H1 (cell line): ENCODE measurements at regions not wholly inside any gene's neighbourhood (a gene's known extent, or its start where the extent isn't known, plus 50 kb on each side); places are given as distances from the start of the nearest gene placed in this dataset.

Experiments
- CTCF ChIA-PET: fragments of 300-600 bp; sonication (Branson Sonifier 250); formaldehyde crosslinking; loops from one replicate; lab custom pipeline; 2021; ENCODE audit not compliant: partially characterized antibody; lab: Charles Lee
- POLR2A ChIA-PET: fragments of 300-600 bp; sonication (Branson Sonifier 250); formaldehyde crosslinking; loops from one replicate; lab custom pipeline; 2021; ENCODE audit warnings: inconsistent platforms; ENCODE audit not compliant: partially characterized antibody; lab: Charles Lee
- DNase-seq, 2 experiments: peaks; one replicate each; pipeline versions ENCODE4 v3.0.0 to v3.0.0-alpha.2; 2010 to 2022; ENCODE audit warnings: low spot score in 2 of 2, low read depth in 1 of 2, mixed read lengths in 1 of 2
- FAIRE-seq: peaks from 2 replicates; lab custom pipeline; 2011; peaks lifted over from hg19 to GRCh38; lab: Jason Lieb, UNC
- H2AFZ ChIP-seq: 2 replicates; pipeline ENCODE4 v1.8.1; 2012; ENCODE audit warnings: low read length, inconsistent platforms
- H2AK5ac ChIP-seq: 2 replicates; pipeline ENCODE4 v1.6.1; 2013; ENCODE audit warnings: low read depth, low read length
- H2BK120ac ChIP-seq: replicated peaks from 2 replicates; pipeline ENCODE3; 2013; ENCODE audit warnings: low read depth, low read length, inconsistent platforms
- H2BK12ac ChIP-seq: 2 replicates; pipeline ENCODE4 v1.6.1; 2013; ENCODE audit warnings: low read depth, low read length
- H2BK15ac ChIP-seq: 2 replicates; pipeline ENCODE4 v1.6.1; 2013; ENCODE audit warnings: low read length
- H2BK20ac ChIP-seq: 2 replicates; pipeline ENCODE4 v1.6.1; 2013; ENCODE audit warnings: low read length
- H2BK5ac ChIP-seq: 2 replicates; pipeline ENCODE4 v1.6.1; 2013; ENCODE audit warnings: low read depth, low read length
- H3K14ac ChIP-seq: 2 replicates; pipeline ENCODE4 v1.6.1; 2013; ENCODE audit warnings: inconsistent platforms; ENCODE audit not compliant: insufficient read length
- H3K18ac ChIP-seq: 2 replicates; pipeline ENCODE4 v1.6.1; 2013; ENCODE audit warnings: low read length; ENCODE audit errors: extremely low read depth
- H3K23ac ChIP-seq: 2 replicates; pipeline ENCODE4 v1.6.1; 2013; ENCODE audit warnings: inconsistent platforms; ENCODE audit not compliant: insufficient read length
- H3K23me2 ChIP-seq: 2 replicates; pipeline ENCODE4 v1.6.1; 2013; ENCODE audit warnings: low read depth, low read length
- H3K27ac ChIP-seq: 2 replicates; pipeline ENCODE4 v1.6.1; 2011; ENCODE audit warnings: low read depth, low read length, inconsistent platforms
- H3K27me3 ChIP-seq, 4 experiments: replicated peaks in 1 of 4; 1 replicate in 1 of 4; 2 replicates in 3 of 4; pipeline versions ENCODE4 v1.6.1 to v1.8.1; 2011 to 2013; ENCODE audit warnings: low read length in 3 of 4, mild to moderate bottlenecking in 3 of 4, inconsistent platforms in 2 of 4, mixed read lengths in 2 of 4, moderate library complexity in 1 of 4; ENCODE audit not compliant: control insufficient read depth in 3 of 4, insufficient read depth in 3 of 4; ENCODE audit errors: extremely low read depth in 1 of 4
- H3K36me3 ChIP-seq, 4 experiments: 2 replicates each; pipeline versions ENCODE4 v1.6.1 to v1.8.1; 2011 to 2013; ENCODE audit warnings: mild to moderate bottlenecking in 4 of 4, low read length in 3 of 4, moderate library complexity in 2 of 4, control low read depth in 1 of 4, inconsistent platforms in 1 of 4; ENCODE audit not compliant: insufficient read depth in 4 of 4, control insufficient read depth in 2 of 4
- H3K4ac ChIP-seq: replicated peaks from 2 replicates; pipeline ENCODE3; 2013; ENCODE audit warnings: low read length, low read depth, mixed read lengths, inconsistent platforms; ENCODE audit not compliant: insufficient read length
- H3K4me1 ChIP-seq, 4 experiments: replicated peaks in 1 of 4; 1 replicate in 1 of 4; 2 replicates in 3 of 4; pipeline versions ENCODE4 v1.6.1 to v1.8.1; 2011 to 2013; ENCODE audit warnings: low read length in 3 of 4, inconsistent platforms in 2 of 4, mixed read lengths in 1 of 4; ENCODE audit not compliant: insufficient read depth in 4 of 4, control insufficient read depth in 3 of 4
- H3K4me2 ChIP-seq, 2 experiments: 2 replicates each; pipeline versions ENCODE4 v1.6.1 to v1.8.1; 2011 to 2013; ENCODE audit warnings: low read depth in 2 of 2, low read length in 2 of 2, control low read depth in 1 of 2, inconsistent platforms in 1 of 2, mild to moderate bottlenecking in 1 of 2; ENCODE audit not compliant: insufficient read depth in 1 of 2
- H3K4me3 ChIP-seq, 4 experiments: fragments of 200-600, 300-600 bp in 1 of 4; sonication (generic), shearing (Covaris generic), sonication (Bioruptor Twin) in 1 of 4; 2 replicates each; pipeline versions ENCODE4 v1.5.1 to v1.8.1; 2011 to 2016; ENCODE audit warnings: low read length in 4 of 4, low read depth in 3 of 4, control low read depth in 2 of 4, inconsistent platforms in 2 of 4, mild to moderate bottlenecking in 2 of 4, mixed read lengths in 1 of 4, moderate library complexity in 1 of 4; ENCODE audit not compliant: insufficient read depth in 2 of 4; ENCODE audit errors: extremely low read depth in 1 of 4
- H3K56ac ChIP-seq: replicated peaks from 2 replicates; pipeline ENCODE3; 2013; ENCODE audit warnings: low read depth, mild to moderate bottlenecking, mixed read lengths, low read length, inconsistent platforms; ENCODE audit not compliant: insufficient read length
- H3K79me1 ChIP-seq: 2 replicates; pipeline ENCODE4 v1.6.1; 2013; ENCODE audit warnings: low read depth, low read length, control low read depth
- H3K79me2 ChIP-seq, 2 experiments: 2 replicates each; pipeline versions ENCODE4 v1.6.1 to v1.8.1; 2012 to 2013; ENCODE audit warnings: low read length in 2 of 2, mild to moderate bottlenecking in 2 of 2, inconsistent platforms in 1 of 2; ENCODE audit not compliant: insufficient read depth in 2 of 2, control insufficient read depth in 1 of 2
- H3K9ac ChIP-seq, 4 experiments: replicated peaks in 1 of 4; 1 replicate in 1 of 4; 2 replicates in 3 of 4; pipeline versions ENCODE4 v1.6.1 to v1.8.1; 2011 to 2013; ENCODE audit warnings: low read depth in 3 of 4, low read length in 3 of 4, control low read depth in 2 of 4, mild to moderate bottlenecking in 2 of 4, moderate library complexity in 2 of 4, inconsistent platforms in 1 of 4; ENCODE audit errors: extremely low read depth in 1 of 4
- H3K9me3 ChIP-seq, 2 experiments: 2 replicates each; pipeline versions ENCODE4 v1.6.1 to v1.8.1; 2012 to 2013; ENCODE audit warnings: mild to moderate bottlenecking in 2 of 2, moderate library complexity in 2 of 2, control low read depth in 1 of 2, inconsistent platforms in 1 of 2, low read depth in 1 of 2, low read length in 1 of 2, mixed read lengths in 1 of 2; ENCODE audit not compliant: insufficient read depth in 2 of 2
- H4K20me1 ChIP-seq, 2 experiments: replicated peaks in 1 of 2; 2 replicates each; pipeline versions ENCODE3 to v1.8.1; 2011 to 2013; ENCODE audit warnings: inconsistent platforms in 2 of 2, low read length in 2 of 2, mild to moderate bottlenecking in 1 of 2; ENCODE audit not compliant: insufficient read depth in 2 of 2, control insufficient read depth in 1 of 2
- H4K5ac ChIP-seq: 2 replicates; pipeline ENCODE4 v1.6.1; 2013; ENCODE audit warnings: low read length, low read depth, mixed read lengths, inconsistent platforms; ENCODE audit not compliant: insufficient read length
- H4K8ac ChIP-seq: 2 replicates; pipeline ENCODE4 v1.8.0; 2013; ENCODE audit warnings: mild to moderate bottlenecking, moderate library complexity, low read length, inconsistent platforms; ENCODE audit not compliant: insufficient read depth; ENCODE audit errors: extremely low read depth
- H4K91ac ChIP-seq: replicated peaks from 2 replicates; pipeline ENCODE3; 2013; ENCODE audit warnings: low read length, mixed read lengths, inconsistent platforms; ENCODE audit not compliant: insufficient read length
- CBX5 ChIP-seq: fragments of 300-800, 300-1000 bp; sonication (generic); IDR thresholded peaks from 2 replicates; pipeline ENCODE4 v1.7.1; 2016; ENCODE audit warnings: antibody characterized with exemption, low read length, low read depth
- E2F6 ChIP-seq: IDR thresholded peaks from 2 replicates; pipeline ENCODE4 v1.6.1; 2012; ENCODE audit warnings: inconsistent platforms
- EZH2 ChIP-seq: fragments of 200-600 bp; sonication (generic); IDR thresholded peaks from 2 replicates; pipeline ENCODE4 v1.7.1; 2012; ENCODE audit warnings: low read depth, mild to moderate bottlenecking, moderate library complexity, low read length, inconsistent platforms; ENCODE audit not compliant: severe bottlenecking
- GTF2F1 ChIP-seq: IDR thresholded peaks from 2 replicates; pipeline ENCODE4 v1.6.1; 2012; ENCODE audit warnings: low read depth, low read length, improper control_type of control experiment, borderline replicate concordance
- KDM5A ChIP-seq: fragments of 200-600 bp; IDR thresholded peaks from 2 replicates; pipeline ENCODE4 v1.7.1; 2012; ENCODE audit warnings: mild to moderate bottlenecking, low read length, inconsistent platforms, mixed read lengths
- NRF1 ChIP-seq: IDR thresholded peaks from 2 replicates; pipeline ENCODE4 v1.6.1; 2011; ENCODE audit warnings: mild to moderate bottlenecking, low read depth, low read length, improper control_type of control experiment
- RAD21 ChIP-seq, 2 experiments: IDR thresholded peaks in 1 of 2; conservative IDR thresholded peaks in 1 of 2; 2 replicates each; pipeline ENCODE4 v1.6.1; 2011; ENCODE audit warnings: low read depth in 2 of 2, low read length in 2 of 2, improper control_type of control experiment in 1 of 2, inconsistent platforms in 1 of 2, mild to moderate bottlenecking in 1 of 2, moderate library complexity in 1 of 2
- ZNF274 ChIP-seq: IDR thresholded peaks from 2 replicates; pipeline ENCODE4 v1.7.0; 2012; ENCODE audit warnings: low read length, borderline replicate concordance; ENCODE audit errors: extremely low read depth
- WGBS, 2 experiments: shearing (Covaris generic) in 1 of 2; methylation state at CpG; one replicate each; pipeline versions ENCODE4 v1.1.6 to v1.1.7; 2013 to 2015; ENCODE audit warnings: low lambda C conversion rate in 2 of 2, mixed read lengths in 2 of 2, inconsistent platforms in 1 of 2, low coverage in 1 of 2, missing lambda C conversion rate in 1 of 2; ENCODE audit not compliant: insufficient replicate concordance in 2 of 2, insufficient coverage in 1 of 2, insufficient read length in 1 of 2; ENCODE audit errors: extremely low coverage in 1 of 2, missing lambda C conversion rate in 1 of 2; 5-methylcytosine and 5-hydroxymethylcytosine counted together

DNA sequence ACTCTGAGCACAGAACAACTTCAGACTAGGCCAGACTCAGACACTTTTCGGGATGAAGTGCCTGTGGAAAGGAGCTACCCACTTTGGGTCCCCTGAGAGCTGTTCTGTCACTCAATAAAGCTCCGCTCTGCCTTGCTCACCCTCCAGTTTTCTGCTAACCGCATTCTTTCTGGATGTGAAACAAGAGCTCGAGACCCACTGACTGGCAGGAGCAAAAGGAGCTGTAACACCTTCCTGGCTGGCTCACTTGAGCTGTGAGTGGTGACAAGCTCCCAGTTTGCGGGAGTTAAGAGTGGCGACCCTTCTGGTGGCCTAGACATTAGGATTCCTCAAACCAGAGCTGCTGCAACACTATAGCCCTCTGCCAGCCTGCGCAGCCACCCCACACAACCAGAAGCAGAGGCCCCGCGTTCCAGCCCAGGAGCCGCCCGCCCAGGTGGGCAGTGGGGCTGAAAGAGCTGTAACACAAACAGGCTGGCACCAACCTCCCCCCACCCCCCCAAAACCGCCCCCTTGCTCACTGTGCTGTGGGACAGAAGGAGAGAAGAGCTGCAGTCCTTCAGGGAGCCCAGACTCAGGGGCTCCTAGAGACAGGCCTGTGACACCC, 1178.1 kb upstream of the GBE1 start:
- H3K56ac ChIP-seq = no peak overlapping the region
- H3K9ac ChIP-seq = no peak overlapping the region
- no peak overlapping the region for H4K91ac ChIP-seq
- WGBS, 2 experiments = 97% methylated on average over 10 of the region's 12 CpGs; no CpG with 5 or more reads in 1 of the 2 experiments
- no peaks in the 10 kb centered on the region for H3K23me2 ChIP-seq
- ChIA-PET POLR2A (no interaction called here), CTCF (no interaction called here)
- H2AK5ac ChIP-seq = no peak overlapping the region
- H3K4me3 ChIP-seq = no peak overlapping the region
- H3K4ac ChIP-seq = no peak overlapping the region
- no peaks in the 10 kb centered on the region; a peak in 1 of 8 replicates for H3K36me3 ChIP-seq
- no peak for DNase-seq
- H2BK120ac ChIP-seq = no peak overlapping the region
- H3K79me2 ChIP-seq = no peaks in the 10 kb centered on the region
- H4K8ac ChIP-seq = no peak overlapping the region; the same call in 1 of the 2 replicates
- no peak overlapping the region for H3K14ac ChIP-seq
- no peaks in the 10 kb centered on the region for H3K4me1 ChIP-seq
- no peak overlapping the region for H3K4me2 ChIP-seq
- no peaks in the 10 kb centered on the region for H3K27me3 ChIP-seq
- no peak overlapping the region for H2BK20ac ChIP-seq
- no peak overlapping the region for H4K5ac ChIP-seq
- no peak overlapping the region for H3K23ac ChIP-seq
- no peak overlapping the region for H2BK15ac ChIP-seq
- FAIRE-seq = no peak
- no peaks in the 10 kb centered on the region for H4K20me1 ChIP-seq
- H2BK12ac ChIP-seq = no peak overlapping the region
- no peak overlapping the region for H2BK5ac ChIP-seq
- no peak overlapping the region for H3K27ac ChIP-seq
- no peaks in the 10 kb centered on the region for H3K79me1 ChIP-seq
- no peak overlapping the region for H3K18ac ChIP-seq
- H3K9me3 ChIP-seq = peaks cover 15 to 20% of the 10 kb centered on the region in 2 experiments
- H2AFZ ChIP-seq = no peak overlapping the region
- TF ChIP-seq E2F6 = no peak
- TF ChIP-seq GTF2F1 = no peak
- no peak for TF ChIP-seq EZH2
- TF ChIP-seq NRF1 = no peak
- TF ChIP-seq RAD21 (IDR thresholded peaks at IDR 0.05 in 1 of 2, conservative IDR thresholded peaks at IDR 0.05 in 1 of 2; ENCODE audit: low read depth in 2 of 2, low read length in 2 of 2) = no peak
- TF ChIP-seq KDM5A = no peak
- TF ChIP-seq ZNF274 = no peak
- TF ChIP-seq CBX5 = no peak
